Karpas-422 (cell line): ENCODE measurements at regions not wholly inside any gene's neighbourhood (a gene's known extent, or its start where the extent isn't known, plus 50 kb on each side); places are given as distances from the start of the nearest gene placed in this dataset.

Experiments used
- DNase-seq: peaks from one replicate; pipeline ENCODE4 v3.0.0-alpha.2; 2015
- H2AFZ ChIP-seq: fragments of 200-600 bp; sonication (generic); 2 replicates; pipeline ENCODE4 v1.6.1; 2014; ENCODE audit warnings: antibody characterized with exemption, low read length, mixed read lengths
- H3K27ac ChIP-seq: fragments of 200-600 bp; sonication (generic); 2 replicates; pipeline ENCODE4 v1.5.1; 2014; ENCODE audit warnings: mild to moderate bottlenecking, low read length, moderate library complexity
- H3K27me3 ChIP-seq: fragments of 200-600 bp; sonication (generic); 2 replicates; pipeline ENCODE4 v1.6.1; 2014; ENCODE audit warnings: low read length, mixed read lengths
- H3K36me3 ChIP-seq: fragments of 200-600 bp; sonication (generic); 2 replicates; pipeline ENCODE4 v1.6.1; 2014; ENCODE audit warnings: low read length, mixed read lengths; ENCODE audit not compliant: insufficient read depth
- H3K4me1 ChIP-seq: fragments of 200-600 bp; sonication (generic); 2 replicates; pipeline ENCODE4 v1.6.1; 2014; ENCODE audit warnings: mild to moderate bottlenecking, low read length, mixed read lengths
- H3K4me2 ChIP-seq: fragments of 200-600 bp; sonication (generic); 2 replicates; pipeline ENCODE4 v1.6.1; 2014; ENCODE audit warnings: low read length, low read depth, mild to moderate bottlenecking; ENCODE audit not compliant: poor library complexity, severe bottlenecking
- H3K4me3 ChIP-seq: fragments of 200-600 bp; sonication (generic); 2 replicates; pipeline ENCODE4 v1.5.1; 2014; ENCODE audit warnings: mild to moderate bottlenecking, antibody characterized with exemption, low read length, mixed read lengths
- H3K79me2 ChIP-seq: fragments of 200-600 bp; sonication (generic); 2 replicates; pipeline ENCODE4 v1.6.1; 2014; ENCODE audit warnings: mild to moderate bottlenecking, low read length, mixed read lengths
- H3K9ac ChIP-seq: fragments of 200-600 bp; sonication (generic); 2 replicates; pipeline ENCODE4 v1.6.0; 2014; ENCODE audit warnings: low read length
- H3K9me2 ChIP-seq: fragments of 200-600 bp; sonication (generic), shearing (Covaris generic); replicated peaks from 2 replicates; pipeline ENCODE4 v1.6.0; 2014; ENCODE audit warnings: mild to moderate bottlenecking, low read length, moderate library complexity; ENCODE audit not compliant: insufficient read depth
- H3K9me3 ChIP-seq: fragments of 300-700, 200-600 bp; sonication (generic); 2 replicates; pipeline ENCODE4 v1.6.1; 2014; ENCODE audit warnings: low read length, mixed read lengths
- H4K20me1 ChIP-seq: fragments of 200-600 bp; sonication (generic); 2 replicates; pipeline ENCODE4 v1.6.1; 2014; ENCODE audit warnings: mild to moderate bottlenecking, antibody characterized with exemption, low read length, low read depth; ENCODE audit not compliant: insufficient read depth

GRCh38 chr10:61564444-61564843 is 98.3 kb upstream of the CABCOCO1 start:
- no peak for DNase-seq
- H3K79me2 ChIP-seq: no peaks in the 10 kb centered on the region
- H3K9me3 ChIP-seq: no peaks in the 10 kb centered on the region
- no peak overlapping the region for H3K4me2 ChIP-seq
- no peaks in the 10 kb centered on the region for H4K20me1 ChIP-seq
- no peaks in the 10 kb centered on the region for H3K9me2 ChIP-seq
- H3K36me3 ChIP-seq: no peaks in the 10 kb centered on the region
- H3K27me3 ChIP-seq: no peaks in the 10 kb centered on the region
- H3K27ac ChIP-seq: no peak overlapping the region
- no peak overlapping the region for H3K9ac ChIP-seq
- no peak overlapping the region for H3K4me3 ChIP-seq
- H3K4me1 ChIP-seq: no peaks in the 10 kb centered on the region
- no peak overlapping the region for H2AFZ ChIP-seq

- no peaks in the 10 kb centered on the region for H3K27me3 ChIP-seq
- H3K79me2 ChIP-seq: no peaks in the 10 kb centered on the region
- no peaks in the 10 kb centered on the region for H3K36me3 ChIP-seq
- H3K27ac ChIP-seq: no peak overlapping the region
- H3K4me1 ChIP-seq: no peaks in the 10 kb centered on the region
- H2AFZ ChIP-seq: no peak overlapping the region
- H3K4me3 ChIP-seq: no peak overlapping the region
- H3K9me2 ChIP-seq: no peaks in the 10 kb centered on the region
- no peak overlapping the region for H3K9ac ChIP-seq
- no peak overlapping the region for H3K4me2 ChIP-seq
- H4K20me1 ChIP-seq: no peaks in the 10 kb centered on the region
- H3K9me3 ChIP-seq: no peaks in the 10 kb centered on the region
- DNase-seq: no peak
These were observed 103.1 kb upstream of the CABCOCO1 start for GRCh38 chr10:61559615-61560014.

GRCh38 chr10:61558188-61558587 is 104.5 kb upstream of the CABCOCO1 start:
- Histone ChIP-seq H2AFZ (no peak overlapping the region), H3K4me1 (no peaks in the 10 kb centered on the region), H3K4me3 (no peak overlapping the region), H3K4me2 (no peak overlapping the region), H3K36me3 (no peaks in the 10 kb centered on the region), H4K20me1 (no peaks in the 10 kb centered on the region), H3K27me3 (no peaks in the 10 kb centered on the region), H3K9me2 (no peaks in the 10 kb centered on the region), H3K9ac (no peak overlapping the region), H3K79me2 (no peaks in the 10 kb centered on the region), H3K9me3 (no peaks in the 10 kb centered on the region), H3K27ac (no peak overlapping the region)
- DNase-seq: no peak

- no peak overlapping the region for H2AFZ ChIP-seq
- H3K4me2 ChIP-seq: no peak overlapping the region
- no peak overlapping the region for H3K4me3 ChIP-seq
These were observed 101.7 kb upstream of the TMEM26 start for GRCh38 chr10:61554925-61555324.

GRCh38 chr10:61549861-61550260 is 96.7 kb upstream of the TMEM26 start:
- DNase-seq: no peak
- no peak overlapping the region for H3K4me3 ChIP-seq
- H3K79me2 ChIP-seq: no peaks in the 10 kb centered on the region
- H3K27ac ChIP-seq: no peak overlapping the region
- H3K36me3 ChIP-seq: no peaks in the 10 kb centered on the region
- no peak overlapping the region for H2AFZ ChIP-seq
- no peak overlapping the region for H3K9ac ChIP-seq
- H3K9me3 ChIP-seq: no peaks in the 10 kb centered on the region
- no peaks in the 10 kb centered on the region for H3K9me2 ChIP-seq
- H3K4me2 ChIP-seq: no peak overlapping the region
- H3K4me1 ChIP-seq: no peaks in the 10 kb centered on the region
- no peaks in the 10 kb centered on the region for H4K20me1 ChIP-seq
- H3K27me3 ChIP-seq: no peaks in the 10 kb centered on the region

More at GRCh38 chr10:61554925-61555324, 101.7 kb upstream of the TMEM26 start:
- Histone ChIP-seq H3K79me2 (no peaks in the 10 kb centered on the region), H3K27ac (no peak overlapping the region), H3K9me2 (no peaks in the 10 kb centered on the region), H3K9me3 (no peaks in the 10 kb centered on the region), H4K20me1 (no peaks in the 10 kb centered on the region), H3K27me3 (no peaks in the 10 kb centered on the region), H3K4me1 (no peaks in the 10 kb centered on the region), H3K9ac (no peak overlapping the region), H3K36me3 (no peaks in the 10 kb centered on the region)
- no peak for DNase-seq

- DNase-seq: no peak
- H3K27ac ChIP-seq: no peak overlapping the region
- no peak overlapping the region for H2AFZ ChIP-seq
- no peaks in the 10 kb centered on the region for H3K36me3 ChIP-seq
- no peak overlapping the region for H3K4me3 ChIP-seq
- no peaks in the 10 kb centered on the region for H3K79me2 ChIP-seq
- no peak overlapping the region for H3K9ac ChIP-seq
- H3K27me3 ChIP-seq: no peaks in the 10 kb centered on the region
- H3K4me1 ChIP-seq: no peaks in the 10 kb centered on the region
- H4K20me1 ChIP-seq: no peaks in the 10 kb centered on the region
- H3K4me2 ChIP-seq: no peak overlapping the region
- H3K9me3 ChIP-seq: no peaks in the 10 kb centered on the region
- H3K9me2 ChIP-seq: no peaks in the 10 kb centered on the region
These were observed 95.2 kb upstream of the TMEM26 start for GRCh38 chr10:61548364-61548763.

- Histone ChIP-seq H3K9me2 (no peaks in the 10 kb centered on the region), H3K27ac (no peak overlapping the region), H3K27me3 (no peaks in the 10 kb centered on the region), H4K20me1 (no peaks in the 10 kb centered on the region), H3K9me3 (no peaks in the 10 kb centered on the region), H3K4me1 (peaks cover under 1% of the 10 kb centered on the region; the same call in 1 of the 2 replicates), H3K36me3 (no peaks in the 10 kb centered on the region), H2AFZ (no peak overlapping the region), H3K79me2 (no peaks in the 10 kb centered on the region), H3K4me2 (no peak overlapping the region), H3K4me3 (no peak overlapping the region), H3K9ac (no peak overlapping the region)
- no peak for DNase-seq
These were observed 94.1 kb upstream of the TMEM26 start for GRCh38 chr10:61547297-61547696.

- no peaks in the 10 kb centered on the region for H4K20me1 ChIP-seq
- H3K9ac ChIP-seq: no peak overlapping the region
- H3K79me2 ChIP-seq: no peaks in the 10 kb centered on the region
- no peak overlapping the region for H3K4me3 ChIP-seq
- H3K9me3 ChIP-seq: no peaks in the 10 kb centered on the region
- H3K36me3 ChIP-seq: no peaks in the 10 kb centered on the region
- no peak overlapping the region for H2AFZ ChIP-seq
- no peak for DNase-seq
- no peaks in the 10 kb centered on the region for H3K9me2 ChIP-seq
- H3K27ac ChIP-seq: no peak overlapping the region
- H3K4me1 ChIP-seq: peaks cover 9% of the 10 kb centered on the region
- no peak overlapping the region for H3K4me2 ChIP-seq
- H3K27me3 ChIP-seq: no peaks in the 10 kb centered on the region
These were observed 92.0 kb upstream of the TMEM26 start for GRCh38 chr10:61545170-61545569.

- no peak overlapping the region for H3K4me3 ChIP-seq
- no peak overlapping the region for H3K4me2 ChIP-seq
- H3K4me1 ChIP-seq: peaks cover 9% of the 10 kb centered on the region
- no peak overlapping the region for H2AFZ ChIP-seq
- H3K27me3 ChIP-seq: no peaks in the 10 kb centered on the region
- no peaks in the 10 kb centered on the region for H3K9me3 ChIP-seq
- no peak overlapping the region for H3K9ac ChIP-seq
- no peaks in the 10 kb centered on the region for H3K36me3 ChIP-seq
- H4K20me1 ChIP-seq: no peaks in the 10 kb centered on the region
- no peak for DNase-seq
- no peak overlapping the region for H3K27ac ChIP-seq
- no peaks in the 10 kb centered on the region for H3K79me2 ChIP-seq
- no peaks in the 10 kb centered on the region for H3K9me2 ChIP-seq
These were observed 90.7 kb upstream of the TMEM26 start for GRCh38 chr10:61543831-61544230.
